ENCODE measurements at regions not wholly inside any gene's neighbourhood (a gene's known extent, or its start where the extent isn't known, plus 50 kb on each side); places are given as distances from the start of the nearest gene placed in this dataset.

DNA sequence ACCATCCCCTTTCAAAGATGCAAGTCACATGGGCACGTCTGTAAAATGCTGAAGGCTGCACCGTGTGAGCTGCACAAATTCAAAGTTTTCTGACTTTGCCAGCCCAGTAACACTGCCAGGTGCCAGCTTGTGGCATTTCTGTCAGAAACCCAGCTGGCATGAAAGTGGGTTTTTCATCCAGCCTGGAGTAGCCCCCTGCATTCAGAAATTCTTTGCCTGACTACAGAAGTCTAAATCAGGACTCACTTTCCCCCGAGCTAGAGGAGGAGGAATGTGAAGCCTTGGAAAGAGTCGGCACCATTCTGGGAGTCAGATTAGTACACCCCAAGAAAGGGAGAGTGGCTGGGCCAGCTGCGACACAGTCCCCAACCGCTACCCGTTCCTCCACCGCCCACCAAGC lies 56.7 kb upstream of the EN2 start (continued):
- TF ChIP-seq CHD7 (IDR thresholded peaks at IDR 0.05; ENCODE audit: insufficient replicate concordance, low read length): no peak
- no peak for TF ChIP-seq NANOG (IDR thresholded peaks at IDR 0.05; ENCODE audit: insufficient read depth, low read depth, low read length, poor library complexity, severe bottlenecking)
- TF ChIP-seq TEAD4 (IDR thresholded peaks at IDR 0.05; ENCODE audit: low read depth, low read length): no peak
- TF ChIP-seq BACH1 (IDR thresholded peaks at IDR 0.05; ENCODE audit: low read length): no peak
- no peak for TF ChIP-seq KDM5A (IDR thresholded peaks at IDR 0.05; ENCODE audit: low read length)
- no peak for TF ChIP-seq POU5F1 (IDR thresholded peaks at IDR 0.05; ENCODE audit: low read depth, low read length)
